PC-9 (cell line): ENCODE measurements at regions not wholly inside any gene's neighbourhood (a gene's known extent, or its start where the extent isn't known, plus 50 kb on each side); places are given as distances from the start of the nearest gene placed in this dataset.

Experiments
- CTCF ChIP-seq: fragments of 200-600 bp; sonication (generic); conservative IDR thresholded peaks from 2 replicates; pipeline ENCODE4 v1.6.1; 2017; ENCODE audit warnings: mixed run types, antibody characterized with exemption, mild to moderate bottlenecking, moderate library complexity
- EZH2 ChIP-seq: fragments of 200-600 bp; sonication (generic); IDR thresholded peaks from 2 replicates; pipeline ENCODE4 v1.8.0; 2017; ENCODE audit warnings: antibody characterized with exemption, low read depth

- TF ChIP-seq CTCF (no peak), EZH2 (no peak)
Observed at GRCh38 chr13:65830411-65831205, 1399.5 kb downstream of the PCDH9 start.
